Stimulated activated effector memory CD8-positive, alpha-beta T cell treated with anti-CD3 and anti-CD28 coated beads, Interleukin-12 subunit alpha, Interleukin-12 subunit beta, amount 100 ng/mL, for 72 hours (primary cell): ENCODE measurements at regions not wholly inside any gene's neighbourhood (a gene's known extent, or its start where the extent isn't known, plus 50 kb on each side); places are given as distances from the start of the nearest gene placed in this dataset.
"Not testable (repeated sequence)": the region's sequence is repeated elsewhere in the genome, so short reads cannot be mapped to it uniquely, and the experiment has no call there.

Experiments
- ATAC-seq: fragments of 150-1000 bp; cut with Tn5 transposase; 2 replicates; pipeline ENCODE4 v1.10.0; 2021
- DNase-seq, 2 donors: peaks; one replicate each; pipeline ENCODE4 v3.0.0; 2021 to 2022; ENCODE audit warnings: low spot score in 2 of 2
- H3K27ac Mint-ChIP-seq: one replicate; pipeline ENCODE4 v1.8.0; 2022; ENCODE audit warnings: mild to moderate bottlenecking, mixed read lengths
- H3K36me3 Mint-ChIP-seq: one replicate; pipeline ENCODE4 v1.8.0; 2022; ENCODE audit warnings: mild to moderate bottlenecking, mixed read lengths
- H3K4me1 Mint-ChIP-seq: one replicate; pipeline ENCODE4 v1.8.0; 2022; ENCODE audit warnings: mixed read lengths
- H3K4me3 Mint-ChIP-seq: one replicate; pipeline ENCODE4 v1.8.0; 2022; ENCODE audit warnings: mild to moderate bottlenecking, mixed read lengths
- H3K9me3 Mint-ChIP-seq: one replicate; pipeline ENCODE4 v1.8.0; 2022; ENCODE audit warnings: mixed read lengths

- Mint-ChIP-seq H3K9me3 (peaks cover 28% of the 10 kb centered on the region), H3K36me3 (no peaks in the 10 kb centered on the region), H3K4me3 (no peak overlapping the region), H3K4me1 (no peaks in the 10 kb centered on the region), H3K27ac (no peak overlapping the region)
- ATAC-seq (no peak), DNase-seq (no peak)
Measured at GRCh38 chr7:81416659-81417058, 353.2 kb downstream of the HGF start.

GRCh38 chr7:81415181-81415580 lies 354.7 kb downstream of the HGF start:
- Mint-ChIP-seq H3K27ac (no peak overlapping the region), H3K9me3 (peaks cover 34% of the 10 kb centered on the region), H3K4me1 (no peaks in the 10 kb centered on the region), H3K4me3 (no peak overlapping the region), H3K36me3 (no peaks in the 10 kb centered on the region)
- DNase-seq (no peak), ATAC-seq (no peak)

- ATAC-seq, result no peak
- Mint-ChIP-seq H3K4me1 (no peaks in the 10 kb centered on the region), H3K36me3 (no peaks in the 10 kb centered on the region), H3K4me3 (no peak overlapping the region), H3K9me3 (peaks cover 34% of the 10 kb centered on the region), H3K27ac (no peak overlapping the region)
- no peak for DNase-seq
Measured at GRCh38 chr7:81414411-81414810, 355.4 kb downstream of the HGF start.

- Mint-ChIP-seq H3K4me3 (no peak overlapping the region), H3K36me3 (no peaks in the 10 kb centered on the region), H3K4me1 (no peaks in the 10 kb centered on the region), H3K27ac (no peak overlapping the region), H3K9me3 (peaks cover 24% of the 10 kb centered on the region)
- DNase-seq (no peak), ATAC-seq (no peak)
Measured at GRCh38 chr7:81410471-81411117, 359.3 kb downstream of the HGF start.

GRCh38 chr7:81408728-81409127 lies 361.1 kb downstream of the HGF start:
- no peak for DNase-seq
- Mint-ChIP-seq H3K9me3 (peaks cover 11% of the 10 kb centered on the region), H3K27ac (no peak overlapping the region), H3K4me3 (no peak overlapping the region), H3K36me3 (no peaks in the 10 kb centered on the region), H3K4me1 (no peaks in the 10 kb centered on the region)
- ATAC-seq, result no peak

- ATAC-seq (no peak), DNase-seq (no peak)
- Mint-ChIP-seq H3K9me3 (peaks cover 14% of the 10 kb centered on the region), H3K36me3 (no peaks in the 10 kb centered on the region), H3K27ac (no peak overlapping the region), H3K4me1 (no peaks in the 10 kb centered on the region), H3K4me3 (no peak overlapping the region)
Measured at GRCh38 chr7:81407094-81407493, 362.8 kb downstream of the HGF start.

- Mint-ChIP-seq H3K36me3 (no peaks in the 10 kb centered on the region), H3K4me1 (no peaks in the 10 kb centered on the region), H3K27ac (no peak overlapping the region), H3K4me3 (no peak overlapping the region), H3K9me3 (peaks cover 9% of the 10 kb centered on the region)
- ATAC-seq, result no peak
- no peak for DNase-seq
Measured at GRCh38 chr7:81404669-81405068, 365.2 kb downstream of the HGF start.

GRCh38 chr7:81402227-81402626 lies 367.6 kb downstream of the HGF start:
- no peak for ATAC-seq
- Mint-ChIP-seq H3K4me1 (no peaks in the 10 kb centered on the region), H3K9me3 (peaks cover 5% of the 10 kb centered on the region), H3K4me3 (no peak overlapping the region), H3K27ac (no peak overlapping the region), H3K36me3 (no peaks in the 10 kb centered on the region)
- DNase-seq, result no peak

GRCh38 chr7:81399471-81399870 lies 370.4 kb downstream of the HGF start:
- DNase-seq, result no peak
- Mint-ChIP-seq H3K4me3 (no peak overlapping the region), H3K36me3 (no peaks in the 10 kb centered on the region), H3K27ac (no peak overlapping the region), H3K9me3 (peaks cover 9% of the 10 kb centered on the region), H3K4me1 (no peaks in the 10 kb centered on the region)
- no peak for ATAC-seq

GRCh38 chr7:81394029-81394428 lies 375.8 kb downstream of the HGF start:
- peaks cover 5% of the 10 kb centered on the region for H3K9me3 Mint-ChIP-seq
- ATAC-seq, result no peak
- no peak overlapping the region for H3K27ac Mint-ChIP-seq
- DNase-seq, result no peak
- no peak overlapping the region for H3K4me3 Mint-ChIP-seq
- H3K36me3 Mint-ChIP-seq, result no peaks in the 10 kb centered on the region
- H3K4me1 Mint-ChIP-seq, result no peaks in the 10 kb centered on the region

GRCh38 chr7:81393018-81393417 lies 376.8 kb downstream of the HGF start:
- no peak for ATAC-seq
- H3K9me3 Mint-ChIP-seq, result peaks cover 5% of the 10 kb centered on the region
- no peaks in the 10 kb centered on the region for H3K36me3 Mint-ChIP-seq
- H3K4me3 Mint-ChIP-seq, result no peak overlapping the region
- H3K4me1 Mint-ChIP-seq, result no peaks in the 10 kb centered on the region
- no peak overlapping the region for H3K27ac Mint-ChIP-seq
- no peak for DNase-seq

- H3K4me1 Mint-ChIP-seq, result no peaks in the 10 kb centered on the region
- H3K27ac Mint-ChIP-seq, result no peak overlapping the region
- peaks cover 16% of the 10 kb centered on the region for H3K9me3 Mint-ChIP-seq
- ATAC-seq (no peak), DNase-seq (no peak)
- no peaks in the 10 kb centered on the region for H3K36me3 Mint-ChIP-seq
- no peak overlapping the region for H3K4me3 Mint-ChIP-seq
Measured at GRCh38 chr7:81385370-81385769, 384.5 kb downstream of the HGF start.

GRCh38 chr7:81383846-81384245 lies 386.0 kb downstream of the HGF start:
- Mint-ChIP-seq H3K4me3 (no peak overlapping the region), H3K4me1 (no peaks in the 10 kb centered on the region), H3K36me3 (no peaks in the 10 kb centered on the region), H3K27ac (no peak overlapping the region), H3K9me3 (peaks cover 16% of the 10 kb centered on the region)
- ATAC-seq, result no peak
- DNase-seq, result no peak

GRCh38 chr7:81374641-81375040 lies 395.2 kb downstream of the HGF start:
- not testable (repeated sequence) for H3K9me3 Mint-ChIP-seq, DNase-seq, H3K4me3 Mint-ChIP-seq, H3K4me1 Mint-ChIP-seq, H3K27ac Mint-ChIP-seq, H3K36me3 Mint-ChIP-seq, ATAC-seq

GRCh38 chr7:81370822-81371221 lies 399.0 kb downstream of the HGF start:
- no peak for DNase-seq
- Mint-ChIP-seq H3K4me1 (no peaks in the 10 kb centered on the region), H3K4me3 (no peak overlapping the region), H3K27ac (no peak overlapping the region), H3K9me3 (peaks cover 3% of the 10 kb centered on the region), H3K36me3 (no peaks in the 10 kb centered on the region)
- no peak for ATAC-seq

GRCh38 chr7:81367326-81367931 lies 402.4 kb downstream of the HGF start:
- no peak for ATAC-seq
- Mint-ChIP-seq H3K4me1 (no peaks in the 10 kb centered on the region), H3K9me3 (peaks cover 10% of the 10 kb centered on the region), H3K27ac (no peak overlapping the region), H3K36me3 (no peaks in the 10 kb centered on the region), H3K4me3 (no peak overlapping the region)
- no peak for DNase-seq
